IMR-90 (cell line): ENCODE measurements at regions not wholly inside any gene's neighbourhood (a gene's known extent, or its start where the extent isn't known, plus 50 kb on each side); places are given as distances from the start of the nearest gene placed in this dataset.

ENCODE experiments used
- ATAC-seq: fragments of 200-7000 bp; cut with Tn5 transposase; 2 replicates; pipeline ENCODE4 v1.9.1; 2020; ENCODE audit warnings: low read depth, mild to moderate bottlenecking, moderate library complexity
- BruUV-seq: library from RNA; stranded (reverse); fragments of 400-500 nt; replicated peaks from 2 replicates; lab custom pipeline; 2021; lab: Mats Ljungman, UMichigan
- CTCF ChIA-PET: fragments of 300-600 bp; formaldehyde crosslinking; extraction: SDS; loops from one replicate; lab custom pipeline; 2021; ENCODE audit warnings: antibody characterized with exemption; lab: Yijun Ruan, JAX
- POLR2A ChIA-PET: fragments of 300-600 bp; sonication (Branson Sonifier 250); formaldehyde crosslinking; loops from one replicate; lab custom pipeline; 2022; ENCODE audit warnings: antibody characterized with exemption; ENCODE audit not compliant: unreplicated experiment; lab: Charles Lee
- DNase-seq: peaks from one replicate; pipeline ENCODE4 v3.0.0; 2013
- H2AFZ ChIP-seq: replicated peaks from 2 replicates; pipeline ENCODE3; 2013; ENCODE audit warnings: low read length, mild to moderate bottlenecking; ENCODE audit not compliant: poor library complexity
- H2AK5ac ChIP-seq: 2 replicates; pipeline ENCODE4 v1.6.1; 2013; ENCODE audit warnings: low read depth, low read length, inconsistent platforms
- H2AK9ac ChIP-seq: replicated peaks from 2 replicates; pipeline ENCODE3; 2013; ENCODE audit warnings: mild to moderate bottlenecking, low read depth, low read length, moderate library complexity; ENCODE audit not compliant: poor library complexity
- H2BK120ac ChIP-seq: 2 replicates; pipeline ENCODE4 v1.6.1; 2013; ENCODE audit warnings: low read depth, low read length, inconsistent platforms
- H2BK15ac ChIP-seq: 3 replicates; pipeline ENCODE4 v1.6.1; 2013; ENCODE audit warnings: low read depth, low read length, inconsistent platforms
- H2BK20ac ChIP-seq: 2 replicates; pipeline ENCODE4 v1.6.1; 2013; ENCODE audit warnings: low read depth, mild to moderate bottlenecking, inconsistent platforms, low read length, moderate library complexity
- H2BK5ac ChIP-seq: 2 replicates; pipeline ENCODE4 v1.6.1; 2013; ENCODE audit warnings: mild to moderate bottlenecking, low read depth, low read length, inconsistent platforms; ENCODE audit not compliant: poor library complexity, severe bottlenecking
- H3K14ac ChIP-seq: replicated peaks from 2 replicates; pipeline ENCODE4 v1.6.1; 2013; ENCODE audit warnings: low read depth, low read length, inconsistent platforms
- H3K18ac ChIP-seq: 2 replicates; pipeline ENCODE4 v1.6.1; 2013; ENCODE audit warnings: low read depth, low read length, control low read depth
- H3K23ac ChIP-seq: 2 replicates; pipeline ENCODE4 v1.6.1; 2013; ENCODE audit warnings: low read depth, low read length, inconsistent platforms
- H3K27ac ChIP-seq: 2 replicates; pipeline ENCODE4 v1.5.1; 2013; ENCODE audit warnings: mild to moderate bottlenecking, control low read depth, low read length; ENCODE audit not compliant: insufficient read depth
- H3K27me3 ChIP-seq: 2 replicates; pipeline ENCODE4 v1.6.1; 2013; ENCODE audit warnings: low read length; ENCODE audit not compliant: control insufficient read depth, insufficient read depth
- H3K36me3 ChIP-seq: 2 replicates; pipeline ENCODE4 v1.6.1; 2013; ENCODE audit warnings: low read length, mixed read lengths; ENCODE audit not compliant: control insufficient read depth, insufficient read depth
- H3K4ac ChIP-seq: 2 replicates; pipeline ENCODE4 v1.6.1; 2013; ENCODE audit warnings: low read depth, low read length, inconsistent platforms
- H3K4me1 ChIP-seq: 2 replicates; pipeline ENCODE4 v1.6.1; 2013; ENCODE audit warnings: low read length, mixed read lengths; ENCODE audit not compliant: control insufficient read depth, insufficient read depth
- H3K4me2 ChIP-seq: 2 replicates; pipeline ENCODE4 v1.6.1; 2013; ENCODE audit warnings: low read depth, mild to moderate bottlenecking, control low read depth, low read length, moderate library complexity
- H3K4me3 ChIP-seq: 2 replicates; pipeline ENCODE4 v1.5.1; 2013; ENCODE audit warnings: low read depth, mild to moderate bottlenecking, control low read depth, low read length, moderate library complexity; ENCODE audit not compliant: insufficient read depth
- H3K56ac ChIP-seq: 2 replicates; pipeline ENCODE4 v1.6.1; 2013; ENCODE audit warnings: low read length, inconsistent platforms; ENCODE audit not compliant: insufficient read depth; ENCODE audit errors: extremely low read depth
- H3K79me1 ChIP-seq, 2 experiments: 2 replicates each; pipeline ENCODE4 v1.6.1; 2013; ENCODE audit warnings: low read length in 2 of 2, inconsistent platforms in 1 of 2, low read depth in 1 of 2
- H3K9ac ChIP-seq: 2 replicates; pipeline ENCODE4 v1.6.1; 2013; ENCODE audit warnings: low read depth, low read length, control low read depth
- H3K9me1 ChIP-seq: 2 replicates; pipeline ENCODE4 v1.6.1; 2013; ENCODE audit warnings: low read length, inconsistent platforms; ENCODE audit not compliant: insufficient read depth
- H3K9me3 ChIP-seq: 2 replicates; pipeline ENCODE4 v1.6.1; 2013; ENCODE audit warnings: low read length; ENCODE audit not compliant: control insufficient read depth, insufficient read depth
- H4K20me1 ChIP-seq: 2 replicates; pipeline ENCODE4 v1.6.1; 2013; ENCODE audit warnings: low read length, inconsistent platforms; ENCODE audit not compliant: insufficient read depth
- H4K5ac ChIP-seq: 2 replicates; pipeline ENCODE4 v1.6.1; 2013; ENCODE audit warnings: mild to moderate bottlenecking, low read depth, low read length, control low read depth
- H4K8ac ChIP-seq, 2 experiments: 2 replicates each; pipeline ENCODE4 v1.6.1; 2013; ENCODE audit warnings: low read depth in 2 of 2, low read length in 2 of 2, control low read depth in 1 of 2, inconsistent platforms in 1 of 2
- H4K91ac ChIP-seq: 2 replicates; pipeline ENCODE4 v1.6.1; 2013; ENCODE audit warnings: low read depth, low read length, inconsistent platforms; ENCODE audit not compliant: insufficient read depth
- CEBPB ChIP-seq: IDR thresholded peaks from 2 replicates; pipeline ENCODE4 v1.6.1; 2012; ENCODE audit warnings: low read depth, low read length, improper control_type of control experiment
- CHD1 ChIP-seq: IDR thresholded peaks from 2 replicates; pipeline ENCODE4 v1.6.1; 2012; ENCODE audit warnings: low read depth, low read length, improper control_type of control experiment
- ELK1 ChIP-seq: fragments of 150-350 bp; IDR thresholded peaks from 2 replicates; pipeline ENCODE4 v1.6.1; 2016; ENCODE audit warnings: low read depth, mild to moderate bottlenecking, low read length, moderate library complexity, borderline replicate concordance
- FOS ChIP-seq: fragments of 150-350 bp; IDR thresholded peaks from 2 replicates; pipeline ENCODE4 v1.6.1; 2016; ENCODE audit warnings: low read depth, low read length
- MAFK ChIP-seq: IDR thresholded peaks from 2 replicates; pipeline ENCODE4 v1.6.1; 2012; ENCODE audit warnings: low read depth, low read length, improper control_type of control experiment
- MAZ ChIP-seq: IDR thresholded peaks from 2 replicates; pipeline ENCODE4 v1.6.1; 2012; ENCODE audit warnings: low read depth, mild to moderate bottlenecking, low read length, improper control_type of control experiment, moderate library complexity, borderline replicate concordance
- MXI1 ChIP-seq: IDR thresholded peaks from 2 replicates; pipeline ENCODE4 v1.6.1; 2012; ENCODE audit warnings: low read depth, mild to moderate bottlenecking, low read length, moderate library complexity, borderline replicate concordance
- NFE2L2 ChIP-seq: fragments of 150-350 bp; IDR thresholded peaks from 2 replicates; pipeline ENCODE4 v1.6.1; 2016; ENCODE audit warnings: low read depth, mild to moderate bottlenecking, low read length
- POLR2A ChIP-seq: IDR thresholded peaks from 2 replicates; pipeline ENCODE4 v1.6.1; 2012; ENCODE audit warnings: mild to moderate bottlenecking, low read depth, low read length
- RAD21 ChIP-seq: IDR thresholded peaks from 2 replicates; pipeline ENCODE4 v1.6.1; 2012; ENCODE audit warnings: low read length, improper control_type of control experiment
- RCOR1 ChIP-seq: IDR thresholded peaks from 2 replicates; pipeline ENCODE4 v1.6.1; 2012; ENCODE audit warnings: mild to moderate bottlenecking, low read length, improper control_type of control experiment; ENCODE audit not compliant: insufficient replicate concordance
- RFX5 ChIP-seq: IDR thresholded peaks from 2 replicates; pipeline ENCODE4 v1.8.0; 2012; ENCODE audit warnings: low read depth, mild to moderate bottlenecking, low read length, moderate library complexity
- SMC3 ChIP-seq: fragments of 150-350 bp; IDR thresholded peaks from 2 replicates; pipeline ENCODE4 v1.6.1; 2016; ENCODE audit warnings: low read depth, mild to moderate bottlenecking, antibody characterized with exemption, low read length, moderate library complexity
- WGBS, 2 experiments: methylation state at CpG; one replicate each; pipeline versions ENCODE4 v1.1.5 to v1.1.7; 2013; ENCODE audit warnings: missing lambda C conversion rate in 2 of 2; ENCODE audit not compliant: insufficient read length in 1 of 2; ENCODE audit errors: extremely low coverage in 2 of 2; 5-methylcytosine and 5-hydroxymethylcytosine counted together
- dilution Hi-C: fragments of 300-500 bp; cut with HindIII; formaldehyde crosslinking; loops from one replicate; pipeline ENCODE4 v1.14.3; 2018; ENCODE audit warnings: low sequenced_read_pairs; ENCODE audit not compliant: unreplicated experiment
- in situ Hi-C: fragments of 300-500 bp; cut with MboI; formaldehyde crosslinking; loops from 3 replicates; pipeline ENCODE4 v1.14.3; 2019; ENCODE audit warnings: low sequenced_read_pairs, inconsistent platforms, mixed read lengths
- intact Hi-C: fragments of 100-400 bp; cut with micrococcal nuclease; formaldehyde crosslinking; loops from 2 replicates; pipeline ENCODE4 v1.10.0; 2022
- TF ChIP-seq, protein P1 (sequence below): fragments of 150-350 bp; IDR thresholded peaks from 2 replicates; pipeline ENCODE4 v1.6.1; 2017; ENCODE audit warnings: mild to moderate bottlenecking, antibody characterized with exemption, low read length, low read depth

GRCh38 chr5:2175041-2175440 is 292.3 kb upstream of the IRX4 start:
- Histone ChIP-seq H3K9ac (no peak overlapping the region), H4K8ac (no peak overlapping the region), H3K23ac (no peak overlapping the region), H2BK5ac (no peak overlapping the region), H4K91ac (no peak overlapping the region), H3K18ac (no peak overlapping the region), H3K9me3 (peaks cover 34% of the 10 kb centered on the region), H3K79me1 (no peaks in the 10 kb centered on the region), H4K20me1 (no peaks in the 10 kb centered on the region), H2AFZ (no peak overlapping the region), H4K5ac (no peak overlapping the region), H3K27me3 (no peaks in the 10 kb centered on the region), H3K4me3 (no peak overlapping the region), H3K9me1 (no peaks in the 10 kb centered on the region), H3K4me2 (no peak overlapping the region), H3K56ac (no peak overlapping the region), H3K36me3 (no peaks in the 10 kb centered on the region), H2BK120ac (no peak overlapping the region), H2BK15ac (no peak overlapping the region), H2AK9ac (no peak overlapping the region), H3K4ac (no peak overlapping the region), H3K27ac (no peak overlapping the region), H2BK20ac (no peak overlapping the region), H3K4me1 (no peaks in the 10 kb centered on the region), H3K14ac (no peak overlapping the region), H2AK5ac (no peak overlapping the region)
- CTCF ChIA-PET, result no interaction called here
- no TSS peak for BruUV-seq
- intact Hi-C loops, result no loop called here
- in situ Hi-C loops, result no loop called here
- WGBS, 2 experiments, result 69% methylated on average over 7 of the region's 14 CpGs; no CpG with 5 or more reads in 1 of the 2 experiments
- ATAC-seq (no peak), DNase-seq (no peak)
- POLR2A ChIA-PET, result no interaction called here
- dilution Hi-C loops, result no loop called here
- TF ChIP-seq NFE2L2 (no peak), SMC3 (no peak), RCOR1 (no peak), FOS (no peak), CHD1 (no peak), MXI1 (no peak), POLR2A (no peak), MAZ (no peak), ELK1 (no peak), RFX5 (no peak), RAD21 (no peak), CEBPB (no peak), MAFK (no peak)
- TF ChIP-seq, protein P1, sequence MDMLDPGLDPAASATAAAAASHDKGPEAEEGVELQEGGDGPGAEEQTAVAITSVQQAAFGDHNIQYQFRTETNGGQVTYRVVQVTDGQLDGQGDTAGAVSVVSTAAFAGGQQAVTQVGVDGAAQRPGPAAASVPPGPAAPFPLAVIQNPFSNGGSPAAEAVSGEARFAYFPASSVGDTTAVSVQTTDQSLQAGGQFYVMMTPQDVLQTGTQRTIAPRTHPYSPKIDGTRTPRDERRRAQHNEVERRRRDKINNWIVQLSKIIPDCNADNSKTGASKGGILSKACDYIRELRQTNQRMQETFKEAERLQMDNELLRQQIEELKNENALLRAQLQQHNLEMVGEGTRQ, result no peak
